PC-3 (cell line): ENCODE measurements at regions not wholly inside any gene's neighbourhood (a gene's known extent, or its start where the extent isn't known, plus 50 kb on each side); places are given as distances from the start of the nearest gene placed in this dataset.
"Not testable (repeated sequence)": the region's sequence is repeated elsewhere in the genome, so short reads cannot be mapped to it uniquely, and the experiment has no call there.

Experiments used
- ATAC-seq: fragments of 200-7000 bp; cut with Tn5 transposase; 2 replicates; pipeline ENCODE4 v1.9.1; 2020; ENCODE audit warnings: mild to moderate bottlenecking, moderate library complexity
- BruUV-seq: library from RNA; stranded (reverse); fragments of 400-500 nt; replicated peaks from 2 replicates; lab custom pipeline; 2021; lab: Mats Ljungman, UMichigan
- CTCF ChIA-PET: fragments of 300-600 bp; sonication (Branson Sonifier 250); formaldehyde crosslinking; loops from one replicate; lab custom pipeline; 2022; ENCODE audit warnings: antibody characterized with exemption; lab: Charles Lee
- POLR2A ChIA-PET: fragments of 300-600 bp; sonication (Branson Sonifier 250); formaldehyde crosslinking; loops from one replicate; lab custom pipeline; 2022; ENCODE audit warnings: antibody characterized with exemption; ENCODE audit not compliant: unreplicated experiment; lab: Charles Lee
- DNase-seq: peaks from one replicate; pipeline ENCODE4 v3.0.0-alpha.2; 2015
- H2AFZ ChIP-seq: fragments of 300-600 bp; sonication (generic); 2 replicates; pipeline ENCODE4 v1.6.0; 2016; ENCODE audit warnings: antibody characterized with exemption, low read length
- H3F3A ChIP-seq: fragments of 300-600 bp; sonication (generic); one replicate; pipeline ENCODE4 v1.6.0; 2017; ENCODE audit warnings: antibody characterized with exemption, low read length, control low read depth, mild to moderate bottlenecking; ENCODE audit not compliant: unreplicated experiment
- H3K27ac ChIP-seq: fragments of 300-600 bp; sonication (generic); 2 replicates; pipeline ENCODE4 v1.5.1; 2016; ENCODE audit warnings: mild to moderate bottlenecking, low read length
- H3K27me3 ChIP-seq: fragments of 300-600 bp; sonication (generic); 2 replicates; pipeline ENCODE4 v1.6.1; 2016; ENCODE audit warnings: low read length, mixed read lengths
- H3K36me3 ChIP-seq: fragments of 300-600 bp; sonication (generic); 2 replicates; pipeline ENCODE4 v1.6.1; 2016; ENCODE audit warnings: low read depth, mixed run types, low read length, mixed read lengths
- H3K4me1 ChIP-seq: fragments of 300-600 bp; sonication (generic); 2 replicates; pipeline ENCODE4 v1.5.1; 2016; ENCODE audit warnings: low read length; ENCODE audit not compliant: insufficient read depth
- H3K4me2 ChIP-seq: fragments of 300-600 bp; sonication (generic); 2 replicates; pipeline ENCODE4 v1.6.0; 2016; ENCODE audit warnings: low read length
- H3K4me3 ChIP-seq: fragments of 300-600 bp; sonication (generic); 2 replicates; pipeline ENCODE4 v1.5.1; 2016; ENCODE audit warnings: mild to moderate bottlenecking, low read length, mixed read lengths
- H3K79me2 ChIP-seq: fragments of 300-600 bp; sonication (generic); 2 replicates; pipeline ENCODE4 v1.6.1; 2017; ENCODE audit warnings: low read length, mixed read lengths
- H3K9ac ChIP-seq: fragments of 300-600 bp; sonication (generic); 2 replicates; pipeline ENCODE4 v1.6.0; 2016; ENCODE audit warnings: mild to moderate bottlenecking, low read length
- H3K9me2 ChIP-seq: fragments of 300-600 bp; sonication (generic); replicated peaks from 2 replicates; pipeline ENCODE4 v1.6.1; 2016; ENCODE audit warnings: mixed run types, low read length, mixed read lengths
- H3K9me3 ChIP-seq: fragments of 300-600 bp; sonication (generic); 2 replicates; pipeline ENCODE4 v1.6.1; 2016; ENCODE audit warnings: low read length, mixed read lengths
- H4K20me1 ChIP-seq: fragments of 300-600 bp; sonication (generic); 2 replicates; pipeline ENCODE4 v1.6.1; 2016; ENCODE audit warnings: low read length, mixed read lengths
- CTCF ChIP-seq: fragments of 300-600 bp; sonication (generic); conservative IDR thresholded peaks from 2 replicates; pipeline ENCODE4 v1.5.1; 2017; ENCODE audit warnings: antibody characterized with exemption, low read depth, mild to moderate bottlenecking, low read length
- EZH2 ChIP-seq: fragments of 300-600 bp; sonication (generic); IDR thresholded peaks from one replicate; pipeline ENCODE4 v1.6.1; 2017; ENCODE audit warnings: antibody characterized with exemption, mild to moderate bottlenecking, low read length; ENCODE audit not compliant: unreplicated experiment
- EZH2phosphoT487 ChIP-seq: fragments of 300-600 bp; sonication (generic); IDR thresholded peaks from 2 replicates; pipeline ENCODE4 v1.6.1; 2018; ENCODE audit warnings: mild to moderate bottlenecking, antibody characterized with exemption, low read length, borderline replicate concordance
- intact Hi-C: fragments of 100-400 bp; cut with micrococcal nuclease; formaldehyde crosslinking; loops from 2 replicates; pipeline ENCODE4 v1.9.0; 2023

- Histone ChIP-seq H3K9ac (no peak overlapping the region), H3K4me2 (no peak overlapping the region), H3K4me3 (no peak overlapping the region), H3K9me3 (no peaks in the 10 kb centered on the region), H4K20me1 (no peaks in the 10 kb centered on the region), H3K27me3 (peaks cover 15% of the 10 kb centered on the region), H3K79me2 (no peaks in the 10 kb centered on the region), H3K4me1 (no peaks in the 10 kb centered on the region), H2AFZ (no peak overlapping the region), H3K9me2 (no peaks in the 10 kb centered on the region), H3K27ac (no peak overlapping the region), H3F3A (no peaks in the 10 kb centered on the region), H3K36me3 (no peaks in the 10 kb centered on the region)
- DNase-seq, result peak; percentile 6
- intact Hi-C loops, result no loop called here
- ChIA-PET POLR2A (no interaction called here), CTCF (no interaction called here)
- no peak for ATAC-seq
- no TSS peak for BruUV-seq
- no peak for TF ChIP-seq CTCF
- TF ChIP-seq EZH2phosphoT487, result no peak
- TF ChIP-seq EZH2, result no peak
These were observed 200.8 kb upstream of the C2CD4B start for GRCh38 chr15:62365795-62366442.

DNA sequence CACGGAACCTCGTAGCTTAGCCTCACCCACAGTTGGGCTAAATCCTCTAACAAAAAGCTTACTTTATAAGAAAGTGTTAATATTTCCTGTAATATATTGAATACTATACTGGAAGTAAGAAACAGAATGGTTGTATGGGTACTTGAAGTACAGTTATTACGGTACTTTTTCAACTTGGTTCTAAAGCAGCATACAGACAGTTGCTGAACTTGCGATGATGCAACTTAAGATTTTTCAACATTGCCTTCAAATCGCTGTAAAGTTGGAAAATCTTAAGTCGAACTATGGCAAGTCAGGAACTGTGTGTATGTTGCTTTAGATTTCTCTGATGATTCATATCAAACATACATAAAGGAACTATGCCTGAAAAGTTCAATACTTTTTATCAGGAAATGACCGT, 204.4 kb upstream of the C2CD4B start:
- H3K9me3 ChIP-seq, result no peaks in the 10 kb centered on the region

DNA sequence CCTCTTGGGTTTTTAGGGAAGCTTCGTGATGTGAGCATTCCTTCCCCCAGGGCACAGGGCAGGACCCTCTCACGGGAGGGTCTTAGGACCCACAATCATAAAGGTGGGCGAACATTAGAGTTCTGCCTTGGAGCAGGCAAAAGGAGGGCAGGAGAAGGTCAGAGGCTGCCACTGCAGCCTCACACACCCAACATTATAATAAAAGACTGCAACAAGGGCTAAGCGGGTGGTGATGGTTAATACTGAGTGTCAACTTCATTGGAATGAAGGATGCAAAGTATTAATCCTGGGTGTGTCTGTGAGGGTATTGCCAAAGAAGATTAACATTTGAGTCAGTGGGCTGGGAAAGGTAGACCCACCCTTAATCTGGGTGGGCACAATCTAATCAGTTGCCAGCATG, 206.6 kb upstream of the C2CD4B start:
- H3K4me1 ChIP-seq, H3K27ac ChIP-seq, H2AFZ ChIP-seq, intact Hi-C loops, H3K4me3 ChIP-seq, DNase-seq, H3F3A ChIP-seq, H3K9ac ChIP-seq, BruUV-seq, H4K20me1 ChIP-seq, H3K9me2 ChIP-seq, H3K4me2 ChIP-seq, H3K36me3 ChIP-seq, ATAC-seq, POLR2A ChIA-PET, H3K27me3 ChIP-seq, H3K9me3 ChIP-seq, H3K79me2 ChIP-seq: not testable (repeated sequence)
- CTCF ChIA-PET, result interaction anchor here (0.8 kb wide), 1 partner anchor 245 kb away, joined by 4 read pairs; no protein-coding TSS in a partner anchor

More for the DNA sequence above, 204.4 kb upstream of the C2CD4B start:
- H2AFZ ChIP-seq, result no peak overlapping the region
- no peaks in the 10 kb centered on the region for H3K4me1 ChIP-seq
- H3K27ac ChIP-seq, result no peak overlapping the region
- no peaks in the 10 kb centered on the region for H3K79me2 ChIP-seq
- H4K20me1 ChIP-seq, result no peaks in the 10 kb centered on the region
- ATAC-seq, result no peak
- POLR2A ChIA-PET, result no interaction called here
- no peaks in the 10 kb centered on the region for H3K27me3 ChIP-seq
- BruUV-seq, result no TSS peak
- no peaks in the 10 kb centered on the region for H3K36me3 ChIP-seq
- H3K4me2 ChIP-seq, result no peak overlapping the region
- no peak for DNase-seq
- H3K4me3 ChIP-seq, result no peak overlapping the region
- H3K9ac ChIP-seq, result no peak overlapping the region
- intact Hi-C loops, result no loop called here
- no peaks in the 10 kb centered on the region for H3K9me2 ChIP-seq
- no peak for TF ChIP-seq CTCF
- TF ChIP-seq EZH2phosphoT487, result no peak
- no peak for TF ChIP-seq EZH2
- no peaks in the 10 kb centered on the region for H3F3A ChIP-seq
- CTCF ChIA-PET, result no interaction called here
